ENCODE measurements at regions not wholly inside any gene's neighbourhood (a gene's known extent, or its start where the extent isn't known, plus 50 kb on each side); places are given as distances from the start of the nearest gene placed in this dataset.
"Not testable (repeated sequence)": the region's sequence is repeated elsewhere in the genome, so short reads cannot be mapped to it uniquely, and the experiment has no call there.

GRCh38 chr20:25862967-25863530 is 166.4 kb upstream of the ZNF337 start:
- DNase-seq: peak; percentile 71

GRCh38 chr20:25860531-25861150 is 164.0 kb upstream of the ZNF337 start:
- no peak for DNase-seq

GRCh38 chr20:25859649-25860530 is 163.2 kb upstream of the ZNF337 start:
- peak; percentile 66 for DNase-seq

- no peak for DNase-seq
These were observed 162.1 kb upstream of the ZNF337 start for GRCh38 chr20:25858495-25859425.

GRCh38 chr20:25857091-25857788 is 160.6 kb upstream of the ZNF337 start:
- not testable (repeated sequence) for DNase-seq

GRCh38 chr20:25856256-25856884 is 159.7 kb upstream of the ZNF337 start:
- DNase-seq: no peak

- not testable (repeated sequence) for DNase-seq
These were observed 159.0 kb upstream of the ZNF337 start for GRCh38 chr20:25855451-25856156.

GRCh38 chr20:25854666-25855065 is 158.0 kb upstream of the ZNF337 start:
- not testable (repeated sequence) for DNase-seq

- DNase-seq: peak; percentile 76
These were observed 157.2 kb upstream of the ZNF337 start for GRCh38 chr20:25853718-25854388.

- not testable (repeated sequence) for DNase-seq
These were observed 156.5 kb upstream of the ZNF337 start for GRCh38 chr20:25852968-25853717.

GRCh38 chr20:25850133-25850532 is 153.5 kb upstream of the ZNF337 start:
- DNase-seq: not testable (repeated sequence)

- DNase-seq: no peak
These were observed 151.6 kb upstream of the ZNF337 start for GRCh38 chr20:25848222-25848621.

- DNase-seq: not testable (repeated sequence)
These were observed 148.0 kb upstream of the ZNF337 start for GRCh38 chr20:25844640-25845039.

- not testable (repeated sequence) for DNase-seq
These were observed 116.9 kb upstream of the ZNF337 start for GRCh38 chr20:25813511-25813910.

- DNase-seq: not testable (repeated sequence)
These were observed 101.7 kb upstream of the ZNF337 start for GRCh38 chr20:25798174-25798993.

GRCh38 chr20:25797062-25797461 is 100.4 kb upstream of the ZNF337 start:
- DNase-seq: not testable (repeated sequence)

- not testable (repeated sequence) for DNase-seq
These were observed 80.6 kb upstream of the ZNF337 start for GRCh38 chr20:25777241-25777640.

- DNase-seq: not testable (repeated sequence)
These were observed 78.1 kb upstream of the ZNF337 start for GRCh38 chr20:25774711-25775110.

Measured in activated T-cell treated with anti-CD3 and anti-CD28 coated beads for 4 hours (primary cell).